Left hindlimb (tissue), 1 donor: ENCODE measurements at regions not wholly inside any gene's neighbourhood (a gene's known extent, or its start where the extent isn't known, plus 50 kb on each side); places are given as distances from the start of the nearest gene placed in this dataset.

ENCODE experiments used
- DNase-seq: peaks from one replicate; pipeline ENCODE4 v3.0.0-alpha.2; 2018

GRCh38 chr22:47795477-47796127 lies 1033.2 kb downstream of the TBC1D22A start:
- DNase-seq: no peak

GRCh38 chr22:47794851-47795250 lies 1032.4 kb downstream of the TBC1D22A start:
- no peak for DNase-seq

GRCh38 chr22:47793304-47794101 lies 1031.1 kb downstream of the TBC1D22A start:
- DNase-seq: no peak

GRCh38 chr22:47789171-47789570 lies 1026.7 kb downstream of the TBC1D22A start:
- no peak for DNase-seq

- DNase-seq: no peak
Observed at GRCh38 chr22:47788461-47788860, 1026.0 kb downstream of the TBC1D22A start.

GRCh38 chr22:47787501-47788227 lies 1025.2 kb downstream of the TBC1D22A start:
- DNase-seq: no peak

GRCh38 chr22:47786650-47787290 lies 1024.3 kb downstream of the TBC1D22A start:
- no peak for DNase-seq

- no peak for DNase-seq
Observed at GRCh38 chr22:47784991-47785390, 1022.5 kb downstream of the TBC1D22A start.

- no peak for DNase-seq
Observed at GRCh38 chr22:47784367-47784983, 1022.0 kb downstream of the TBC1D22A start.

GRCh38 chr22:47783433-47784366 lies 1021.2 kb downstream of the TBC1D22A start:
- DNase-seq: no peak

GRCh38 chr22:47782328-47783075 lies 1020.1 kb downstream of the TBC1D22A start:
- DNase-seq: no peak

GRCh38 chr22:47781427-47782111 lies 1019.1 kb downstream of the TBC1D22A start:
- no peak for DNase-seq

GRCh38 chr22:47781024-47781423 lies 1018.6 kb downstream of the TBC1D22A start:
- no peak for DNase-seq

GRCh38 chr22:47780281-47780875 lies 1017.9 kb downstream of the TBC1D22A start:
- no peak for DNase-seq

GRCh38 chr22:47779474-47779873 lies 1017.0 kb downstream of the TBC1D22A start:
- DNase-seq: no peak

GRCh38 chr22:47778160-47778658 lies 1015.8 kb downstream of the TBC1D22A start:
- DNase-seq: no peak

- DNase-seq: no peak
Observed at GRCh38 chr22:47777426-47777825, 1015.0 kb downstream of the TBC1D22A start.

- DNase-seq: no peak
Observed at GRCh38 chr22:47776329-47776728, 1013.9 kb downstream of the TBC1D22A start.

GRCh38 chr22:47775686-47776085 lies 1013.2 kb downstream of the TBC1D22A start:
- no peak for DNase-seq

- no peak for DNase-seq
Observed at GRCh38 chr22:47775191-47775590, 1012.7 kb downstream of the TBC1D22A start.
